Thyroid gland (tissue), 4 donors: ENCODE measurements at regions not wholly inside any gene's neighbourhood (a gene's known extent, or its start where the extent isn't known, plus 50 kb on each side); places are given as distances from the start of the nearest gene placed in this dataset.

Experiments used
- CTCF ChIP-seq, 6 experiments: fragments of 200-600 bp in 3 of 6; fragments of 450-650 bp in 3 of 6; sonication (generic) in 3 of 6; IDR thresholded peaks; one replicate each; pipeline ENCODE4 v1.5.1; 2016 to 2019; ENCODE audit warnings: antibody characterized with exemption in 6 of 6, mild to moderate bottlenecking in 2 of 6, inconsistent platforms in 1 of 6, moderate library complexity in 1 of 6
- POLR2A ChIP-seq, 2 donors: fragments of 450-650 bp; IDR thresholded peaks; one replicate each; pipeline ENCODE4 v1.6.1; 2017; ENCODE audit warnings: antibody characterized with exemption in 2 of 2, mild to moderate bottlenecking in 2 of 2, moderate library complexity in 1 of 2

GRCh38 chr12:62005615-62006014 lies 254.6 kb upstream of the USP15 start:
- TF ChIP-seq CTCF (IDR thresholded peaks at IDR 0.05) = no peak
- no peak for TF ChIP-seq POLR2A (IDR thresholded peaks at IDR 0.05)
